SK-N-SH treated with all-trans-retinoic acid at 6 μM for 48 hours (cell line): ENCODE measurements at regions not wholly inside any gene's neighbourhood (a gene's known extent, or its start where the extent isn't known, plus 50 kb on each side); places are given as distances from the start of the nearest gene placed in this dataset.

Experiments used
- CREB5 ChIP-seq: fragments of 250-450 bp; sonication (Bioruptor Pico); IDR thresholded peaks from 2 replicates; pipeline ENCODE4 v1.5.1; 2020; ENCODE audit warnings: low read depth, mild to moderate bottlenecking, moderate library complexity
- ESRRG ChIP-seq: fragments of 250-450 bp; sonication (Bioruptor Pico); IDR thresholded peaks from 2 replicates; pipeline ENCODE4 v1.6.1; 2021; ENCODE audit warnings: mild to moderate bottlenecking
- PATZ1 ChIP-seq: fragments of 250-450 bp; sonication (Bioruptor Pico); IDR thresholded peaks from 2 replicates; pipeline ENCODE4 v1.8.0; 2020; ENCODE audit warnings: mild to moderate bottlenecking, moderate library complexity, borderline replicate concordance
- POU6F1 ChIP-seq: fragments of 250-450 bp; sonication (Bioruptor Pico); IDR thresholded peaks from 2 replicates; pipeline ENCODE4 v1.8.0; 2021; ENCODE audit warnings: low read depth, mild to moderate bottlenecking, moderate library complexity, borderline replicate concordance
- PPARA ChIP-seq: fragments of 250-450 bp; sonication (Bioruptor Pico); IDR thresholded peaks from 2 replicates; pipeline ENCODE4 v1.5.0; 2020; ENCODE audit warnings: mild to moderate bottlenecking, borderline replicate concordance
- RARB ChIP-seq: fragments of 250-450 bp; sonication (Bioruptor Pico); IDR thresholded peaks from 2 replicates; pipeline ENCODE4 v1.8.0; 2021; ENCODE audit warnings: mild to moderate bottlenecking, moderate library complexity
- SNAI2 ChIP-seq: fragments of 250-450 bp; sonication (Bioruptor Pico); IDR thresholded peaks from 2 replicates; pipeline ENCODE4 v1.5.0; 2020; ENCODE audit warnings: mild to moderate bottlenecking, moderate library complexity
- TCF4 ChIP-seq: fragments of 250-450 bp; sonication (Bioruptor Pico); IDR thresholded peaks from 2 replicates; pipeline ENCODE4 v1.8.0; 2021; ENCODE audit warnings: mild to moderate bottlenecking, moderate library complexity, borderline replicate concordance
- ZFP3 ChIP-seq: fragments of 250-450 bp; sonication (Bioruptor Pico); IDR thresholded peaks from 2 replicates; pipeline ENCODE4 v1.5.0; 2020; ENCODE audit warnings: mild to moderate bottlenecking, moderate library complexity
- ZFP30 ChIP-seq: fragments of 450-650 bp; formaldehyde crosslinking; IDR thresholded peaks from 2 replicates; pipeline ENCODE4 v1.5.0; 2022; ENCODE audit warnings: mild to moderate bottlenecking, moderate library complexity
- ZNF8 ChIP-seq: fragments of 450-650 bp; formaldehyde crosslinking; IDR thresholded peaks from 2 replicates; pipeline ENCODE4 v1.5.0; 2020; ENCODE audit warnings: mild to moderate bottlenecking, moderate library complexity

DNA sequence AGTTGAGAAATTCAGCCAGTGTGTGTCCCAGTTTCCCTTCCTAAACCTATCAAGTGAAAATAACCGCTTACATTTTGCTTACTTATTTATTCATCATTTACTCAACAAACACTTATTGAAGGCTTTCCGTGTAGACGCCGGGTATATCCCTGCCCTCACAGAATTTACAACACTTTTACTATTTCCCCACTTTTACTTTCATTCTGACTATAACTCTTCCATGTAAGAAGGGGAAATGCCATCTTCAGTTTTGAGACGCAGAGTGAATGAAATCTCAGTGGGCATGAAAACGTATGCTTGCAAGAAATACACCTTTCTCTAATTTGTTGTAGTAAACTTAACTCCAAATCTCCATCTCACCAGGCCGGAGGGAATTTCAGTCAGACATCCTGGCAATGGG lies 251.0 kb upstream of the CHAC2 start:
- TF ChIP-seq ESRRG (CRISPR knock-in tag) (no peak), TCF4 (CRISPR knock-in tag) (no peak), RARB (CRISPR knock-in tag) (no peak), ZFP30 (CRISPR knock-in tag) (no peak), SNAI2 (CRISPR knock-in tag) (no peak), PATZ1 (CRISPR knock-in tag) (no peak), PPARA (CRISPR knock-in tag) (no peak), ZFP3 (CRISPR knock-in tag) (no peak), CREB5 (CRISPR knock-in tag) (no peak), ZNF8 (CRISPR knock-in tag) (no peak), POU6F1 (CRISPR knock-in tag) (no peak)
